ENCODE measurements at regions not wholly inside any gene's neighbourhood (a gene's known extent, or its start where the extent isn't known, plus 50 kb on each side); places are given as distances from the start of the nearest gene placed in this dataset.
A peak's percentile ranks its signal among the peaks of the same experiment; 100 is the strongest.

DNA sequence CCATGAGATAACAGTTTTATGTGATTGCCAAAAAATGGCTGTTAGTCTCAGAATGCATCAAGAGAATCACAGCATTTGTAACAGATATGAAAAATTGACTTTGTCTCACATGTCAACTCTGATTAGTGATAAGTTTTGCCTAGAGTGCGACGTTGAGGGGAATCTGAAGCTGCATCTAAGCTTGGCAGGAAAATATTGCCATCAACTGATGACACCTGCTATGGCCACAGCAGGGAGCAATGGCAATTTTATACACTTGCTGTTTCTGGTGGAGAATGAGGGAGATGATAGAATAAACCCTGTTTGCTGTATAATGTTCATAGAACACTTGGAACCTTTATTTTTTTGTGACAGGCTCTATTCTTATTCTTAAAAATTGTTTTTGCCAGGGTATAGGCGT is 205.4 kb upstream of the GNPDA2 start:
- no peaks in the 10 kb centered on the region for H3K9me3 Mint-ChIP-seq
- H3K4me3 ChIP-seq (ENCODE audit: low read length): no peak overlapping the region
- no peak overlapping the region for H3K9ac ChIP-seq (ENCODE audit: extremely low read depth, low read length, poor library complexity, severe bottlenecking)
- no peaks in the 10 kb centered on the region for H3K4me1 ChIP-seq (ENCODE audit: control insufficient read depth, insufficient read depth, low read length)
- H3K9me3 ChIP-seq (ENCODE audit: control insufficient read depth, low read length): no peaks in the 10 kb centered on the region
- no peak for DNase-seq
- 94 to 100% methylated on average over 2 to 3 of the region's 3 CpGs for WGBS, 2 experiments (ENCODE audit: insufficient coverage in 1 of 2, insufficient read length in 1 of 2)
- H3K27ac Mint-ChIP-seq: no peak overlapping the region
- H3K27ac ChIP-seq (ENCODE audit: low read depth, low read length): no peak overlapping the region
- no peaks in the 10 kb centered on the region for H3K36me3 Mint-ChIP-seq (ENCODE audit: low read depth)
- H3K36me3 ChIP-seq (ENCODE audit: control insufficient read depth, insufficient read depth, low read length): no peaks in the 10 kb centered on the region
- H3K27me3 ChIP-seq (ENCODE audit: control insufficient read depth, insufficient read depth, low read length, poor library complexity, severe bottlenecking): no peaks in the 10 kb centered on the region
- H3K4me3 Mint-ChIP-seq: no peak overlapping the region
- no peaks in the 10 kb centered on the region for H3K27me3 Mint-ChIP-seq (ENCODE audit: insufficient read depth)
- TF ChIP-seq CTCF (conservative IDR thresholded peaks at IDR 0.05): no peak
- H3K4me1 Mint-ChIP-seq: no peaks in the 10 kb centered on the region

GRCh38 chr4:44928785-44929184 is 202.4 kb upstream of the GNPDA2 start:
- no peaks in the 10 kb centered on the region for H3K27me3 Mint-ChIP-seq (ENCODE audit: insufficient read depth)
- no peaks in the 10 kb centered on the region for H3K4me1 Mint-ChIP-seq
- H3K4me3 ChIP-seq (ENCODE audit: low read length): no peak overlapping the region
- H3K27ac Mint-ChIP-seq: no peak overlapping the region
- H3K27ac ChIP-seq (ENCODE audit: low read depth, low read length): no peak overlapping the region
- DNase-seq: no peak
- no peaks in the 10 kb centered on the region for H3K9me3 ChIP-seq (ENCODE audit: control insufficient read depth, low read length)
- H3K9me3 Mint-ChIP-seq: no peaks in the 10 kb centered on the region
- H3K4me1 ChIP-seq (ENCODE audit: control insufficient read depth, insufficient read depth, low read length): no peaks in the 10 kb centered on the region
- no peaks in the 10 kb centered on the region for H3K36me3 Mint-ChIP-seq (ENCODE audit: low read depth)
- H3K36me3 ChIP-seq (ENCODE audit: control insufficient read depth, insufficient read depth, low read length): no peaks in the 10 kb centered on the region
- H3K9ac ChIP-seq (ENCODE audit: extremely low read depth, low read length, poor library complexity, severe bottlenecking): no peak overlapping the region
- H3K27me3 ChIP-seq (ENCODE audit: control insufficient read depth, insufficient read depth, low read length, poor library complexity, severe bottlenecking): no peaks in the 10 kb centered on the region
- no peak for TF ChIP-seq CTCF (conservative IDR thresholded peaks at IDR 0.05)
- 84% methylated on average over 2 of the region's 2 CpGs; no CpG with 5 or more reads in 1 of the 2 experiments for WGBS, 2 experiments (ENCODE audit: insufficient coverage in 1 of 2, insufficient read length in 1 of 2)
- H3K4me3 Mint-ChIP-seq: no peak overlapping the region

DNA sequence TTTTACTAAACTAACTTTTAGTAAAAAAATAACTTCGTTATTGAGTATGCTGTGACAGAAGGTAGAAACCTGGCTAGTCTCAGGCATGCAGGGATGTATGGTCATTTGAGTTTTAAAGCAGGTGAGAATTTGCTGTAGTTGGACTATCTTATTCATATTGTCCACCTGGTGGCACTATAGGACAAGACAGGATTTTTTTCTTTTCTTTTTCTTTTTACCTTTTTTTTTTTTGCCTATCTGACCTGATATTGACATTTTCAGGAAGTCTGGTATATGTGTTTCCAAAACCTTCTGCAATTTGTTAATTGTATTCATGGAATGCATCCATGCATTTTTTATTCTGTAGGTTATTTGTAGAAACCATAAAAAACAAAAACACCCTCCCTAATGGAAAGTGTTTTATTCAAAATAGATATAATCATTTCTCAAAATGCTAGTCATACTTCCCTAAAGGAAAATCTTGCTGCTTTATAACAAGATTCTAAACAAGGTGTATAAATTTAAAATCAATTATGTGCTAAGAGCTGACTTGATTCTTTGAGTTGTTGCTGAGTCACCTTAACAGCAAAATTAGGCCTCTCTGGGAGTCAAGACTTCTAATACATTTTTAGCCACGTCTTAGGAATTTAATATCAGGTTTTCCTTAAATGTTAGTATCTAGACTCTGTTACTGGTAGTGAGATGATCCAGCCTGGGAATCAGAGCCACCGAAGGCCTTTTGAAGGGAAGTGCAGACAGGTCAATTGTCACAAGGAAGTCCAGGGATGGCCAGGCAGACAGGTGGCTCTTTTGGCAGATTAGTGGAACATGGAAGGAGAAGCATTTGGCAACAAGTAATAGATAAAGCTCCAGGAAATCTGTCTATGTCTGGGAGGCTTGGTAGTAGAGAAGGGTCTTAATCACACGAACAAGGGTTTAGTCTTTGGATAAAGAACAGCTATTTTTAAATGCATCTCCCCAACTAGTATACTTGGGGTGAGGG is 201.3 kb upstream of the GNPDA2 start:
- H3K27me3 Mint-ChIP-seq (ENCODE audit: insufficient read depth): no peaks in the 10 kb centered on the region

More for the DNA sequence above, 201.3 kb upstream of the GNPDA2 start:
- Mint-ChIP-seq H3K4me3 (no peak overlapping the region), H3K36me3 (ENCODE audit: low read depth) (no peaks in the 10 kb centered on the region), H3K9me3 (no peaks in the 10 kb centered on the region), H3K27ac (no peak overlapping the region), H3K4me1 (no peaks in the 10 kb centered on the region)
- no peak overlapping the region for H3K4me3 ChIP-seq (ENCODE audit: low read length)
- no peak for DNase-seq
- no peaks in the 10 kb centered on the region for H3K4me1 ChIP-seq (ENCODE audit: control insufficient read depth, insufficient read depth, low read length)
- H3K27me3 ChIP-seq (ENCODE audit: control insufficient read depth, insufficient read depth, low read length, poor library complexity, severe bottlenecking): no peaks in the 10 kb centered on the region
- H3K36me3 ChIP-seq (ENCODE audit: control insufficient read depth, insufficient read depth, low read length): no peaks in the 10 kb centered on the region
- WGBS, 2 experiments (ENCODE audit: insufficient coverage in 1 of 2, insufficient read length in 1 of 2): 76 to 100% methylated on average over 1 to 4 of the region's 4 CpGs
- no peaks in the 10 kb centered on the region for H3K9me3 ChIP-seq (ENCODE audit: control insufficient read depth, low read length)
- TF ChIP-seq CTCF (conservative IDR thresholded peaks at IDR 0.05): peak; percentile 85
- H3K27ac ChIP-seq (ENCODE audit: low read depth, low read length): no peak overlapping the region
- no peak overlapping the region for H3K9ac ChIP-seq (ENCODE audit: extremely low read depth, low read length, poor library complexity, severe bottlenecking)

All from endodermal cell (in vitro differentiated cells).